RWPE2 (cell line): ENCODE measurements at regions not wholly inside any gene's neighbourhood (a gene's known extent, or its start where the extent isn't known, plus 50 kb on each side); places are given as distances from the start of the nearest gene placed in this dataset.

Source experiments
- ATAC-seq: fragments of 200-7000 bp; cut with Tn5 transposase; 3 replicates; pipeline ENCODE4 v1.9.1; 2021; ENCODE audit warnings: low read depth
- DNase-seq: peaks from one replicate; pipeline ENCODE4 v3.0.0-alpha.2; 2020; ENCODE audit warnings: low spot score
- H3K27ac ChIP-seq: fragments of 450-650 bp; 2 replicates; pipeline ENCODE4 v1.5.1; 2017; ENCODE audit warnings: mild to moderate bottlenecking; ENCODE audit not compliant: poor library complexity, severe bottlenecking
- H3K27me3 ChIP-seq: fragments of 250-450 bp; sonication (Bioruptor Pico); 2 replicates; pipeline ENCODE4 v1.5.1; 2021; ENCODE audit warnings: mild to moderate bottlenecking, moderate library complexity; ENCODE audit not compliant: insufficient read depth, poor library complexity, severe bottlenecking
- H3K36me3 ChIP-seq: fragments of 250-450 bp; sonication (Bioruptor Pico); 2 replicates; pipeline ENCODE4 v1.5.1; 2020; ENCODE audit warnings: low read depth, mild to moderate bottlenecking, moderate library complexity
- H3K4me1 ChIP-seq: fragments of 250-450 bp; sonication (Bioruptor Pico); 2 replicates; pipeline ENCODE4 v1.5.1; 2021; ENCODE audit warnings: mild to moderate bottlenecking, moderate library complexity; ENCODE audit not compliant: insufficient read depth, poor library complexity, severe bottlenecking
- H3K4me3 ChIP-seq: fragments of 250-450 bp; sonication (Bioruptor Pico); 2 replicates; pipeline ENCODE4 v1.5.1; 2021; ENCODE audit warnings: mild to moderate bottlenecking, moderate library complexity; ENCODE audit not compliant: severe bottlenecking
- H3K9me3 ChIP-seq: fragments of 250-450 bp; sonication (Bioruptor Pico); 2 replicates; pipeline ENCODE4 v1.5.1; 2021; ENCODE audit warnings: mild to moderate bottlenecking, moderate library complexity; ENCODE audit not compliant: severe bottlenecking
- TF ChIP-seq, protein P1 (sequence below): fragments of 450-650 bp; IDR thresholded peaks from one replicate; pipeline ENCODE4 v1.5.1; 2017; ENCODE audit warnings: mild to moderate bottlenecking, moderate library complexity; ENCODE audit not compliant: poor library complexity, severe bottlenecking

DNA sequence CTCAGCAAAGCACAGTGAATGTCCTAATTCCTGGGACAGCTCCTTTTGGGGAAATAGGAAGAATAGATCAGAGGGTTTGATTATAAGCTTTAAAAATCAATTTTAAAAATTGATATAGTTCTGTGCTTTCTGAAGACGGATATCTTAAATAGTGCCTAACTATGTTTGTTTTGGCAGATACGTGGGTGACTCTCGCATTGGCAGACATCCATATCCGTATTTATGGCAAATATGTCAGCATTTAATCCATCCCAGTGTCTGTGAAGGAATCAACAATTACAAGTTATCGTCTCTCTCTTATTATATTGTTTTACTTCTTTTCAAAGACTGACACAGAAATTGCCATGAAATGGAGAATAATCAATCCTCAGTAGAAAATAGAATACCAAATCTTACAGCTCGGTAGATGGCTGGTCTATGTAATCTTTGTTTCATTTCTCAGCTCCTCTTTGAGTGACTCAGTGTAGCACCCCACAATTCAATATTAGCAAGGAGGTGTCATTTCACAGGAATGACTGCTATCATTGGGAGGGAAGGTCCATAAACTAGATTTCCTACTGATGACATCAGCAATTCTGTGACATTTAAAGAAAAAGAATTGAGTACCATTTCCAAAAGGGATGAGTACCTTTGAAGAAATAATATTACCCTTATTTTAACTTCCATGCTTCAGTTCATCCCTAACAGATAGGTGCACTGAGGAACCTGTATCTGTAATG is 186.4 kb upstream of the NFE2L3 start:
- Histone ChIP-seq H3K9me3 (no peaks in the 10 kb centered on the region), H3K4me1 (peaks cover 13% of the 10 kb centered on the region), H3K27ac (peak overlapping the region; percentile 4), H3K27me3 (no peaks in the 10 kb centered on the region), H3K36me3 (no peaks in the 10 kb centered on the region), H3K4me3 (no peak overlapping the region)
- TF ChIP-seq, protein P1, sequence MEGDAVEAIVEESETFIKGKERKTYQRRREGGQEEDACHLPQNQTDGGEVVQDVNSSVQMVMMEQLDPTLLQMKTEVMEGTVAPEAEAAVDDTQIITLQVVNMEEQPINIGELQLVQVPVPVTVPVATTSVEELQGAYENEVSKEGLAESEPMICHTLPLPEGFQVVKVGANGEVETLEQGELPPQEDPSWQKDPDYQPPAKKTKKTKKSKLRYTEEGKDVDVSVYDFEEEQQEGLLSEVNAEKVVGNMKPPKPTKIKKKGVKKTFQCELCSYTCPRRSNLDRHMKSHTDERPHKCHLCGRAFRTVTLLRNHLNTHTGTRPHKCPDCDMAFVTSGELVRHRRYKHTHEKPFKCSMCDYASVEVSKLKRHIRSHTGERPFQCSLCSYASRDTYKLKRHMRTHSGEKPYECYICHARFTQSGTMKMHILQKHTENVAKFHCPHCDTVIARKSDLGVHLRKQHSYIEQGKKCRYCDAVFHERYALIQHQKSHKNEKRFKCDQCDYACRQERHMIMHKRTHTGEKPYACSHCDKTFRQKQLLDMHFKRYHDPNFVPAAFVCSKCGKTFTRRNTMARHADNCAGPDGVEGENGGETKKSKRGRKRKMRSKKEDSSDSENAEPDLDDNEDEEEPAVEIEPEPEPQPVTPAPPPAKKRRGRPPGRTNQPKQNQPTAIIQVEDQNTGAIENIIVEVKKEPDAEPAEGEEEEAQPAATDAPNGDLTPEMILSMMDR, result no peak
- DNase-seq (no peak), ATAC-seq (peak; percentile 80)

DNA sequence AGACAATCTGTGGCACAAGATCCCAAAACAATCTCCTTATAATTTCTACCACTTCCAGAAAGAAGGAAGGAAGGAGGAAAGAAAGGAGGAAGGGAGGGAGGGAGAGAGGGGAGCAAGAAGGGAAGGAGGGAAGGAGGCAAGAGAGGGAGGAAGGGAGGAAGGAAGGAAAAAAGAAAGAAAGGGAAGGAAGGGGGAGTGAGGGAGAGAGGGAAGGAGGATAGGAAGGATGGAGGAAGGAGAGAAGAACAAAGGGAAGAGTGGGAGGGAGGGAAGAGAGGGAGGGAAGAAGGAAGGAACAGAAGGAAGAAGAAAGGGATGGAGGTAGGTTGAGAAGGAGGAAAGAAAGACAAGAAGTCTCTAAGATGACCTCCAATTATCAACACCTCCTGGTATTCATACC is 185.5 kb upstream of the NFE2L3 start:
- H3K36me3 ChIP-seq, result no peaks in the 10 kb centered on the region
- ATAC-seq (no peak), DNase-seq (no peak)
- no peaks in the 10 kb centered on the region for H3K9me3 ChIP-seq
- H3K4me1 ChIP-seq, result peaks cover 13% of the 10 kb centered on the region
- no peaks in the 10 kb centered on the region for H3K27me3 ChIP-seq
- H3K4me3 ChIP-seq, result no peak overlapping the region
- TF ChIP-seq, protein P1, result no peak
- H3K27ac ChIP-seq, result no peak overlapping the region

DNA sequence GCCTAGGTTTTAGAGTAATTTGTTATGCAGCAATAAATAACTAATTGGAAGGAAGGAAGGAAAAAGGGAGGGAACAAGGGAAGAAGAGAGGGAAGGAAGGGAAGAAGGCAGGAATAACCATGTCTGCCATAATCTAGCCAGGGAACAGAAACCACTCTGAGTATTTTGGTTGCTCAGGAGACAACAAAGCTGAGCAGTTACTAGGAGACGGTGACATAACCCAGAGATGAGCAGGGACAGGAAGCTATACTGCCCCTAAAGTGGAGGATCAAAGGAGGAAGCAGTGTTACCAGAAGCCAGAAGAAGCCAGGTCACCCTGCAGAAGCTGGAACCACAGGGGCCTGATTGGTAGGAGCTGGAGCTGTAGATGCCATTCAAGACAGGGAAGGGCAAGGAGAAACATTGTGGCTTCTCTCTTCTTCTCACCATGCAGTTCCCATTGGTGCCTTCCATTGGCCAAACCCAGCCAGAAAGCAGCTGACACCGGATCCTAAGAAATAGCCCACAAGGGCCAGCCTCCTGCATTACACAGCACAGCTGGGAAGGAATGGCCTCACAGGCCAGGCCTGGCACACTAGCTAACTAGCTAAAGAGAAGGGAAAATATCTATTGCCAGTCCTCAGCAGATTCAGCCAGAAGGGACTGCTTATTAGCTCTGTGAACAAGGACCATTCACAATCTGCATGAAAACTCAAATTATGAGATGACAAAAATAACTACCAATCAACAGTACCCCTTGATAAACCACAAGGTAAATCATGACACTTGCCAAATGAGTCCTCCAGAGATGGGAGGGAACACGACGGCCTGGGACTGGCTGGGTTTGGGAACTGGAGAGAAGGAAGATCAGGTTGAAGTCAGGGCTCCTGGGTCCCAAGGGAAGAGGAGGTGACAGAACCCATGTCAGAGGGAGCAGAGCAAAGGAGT is 184.5 kb upstream of the NFE2L3 start:
- H3K4me3 ChIP-seq, result no peak overlapping the region
- H3K9me3 ChIP-seq, result no peaks in the 10 kb centered on the region
- H3K27me3 ChIP-seq, result no peaks in the 10 kb centered on the region
- H3K36me3 ChIP-seq, result no peaks in the 10 kb centered on the region
- DNase-seq, result no peak
- H3K4me1 ChIP-seq, result peaks cover 13% of the 10 kb centered on the region
- H3K27ac ChIP-seq, result no peak overlapping the region
- TF ChIP-seq, protein P1, result no peak
- no peak for ATAC-seq

DNA sequence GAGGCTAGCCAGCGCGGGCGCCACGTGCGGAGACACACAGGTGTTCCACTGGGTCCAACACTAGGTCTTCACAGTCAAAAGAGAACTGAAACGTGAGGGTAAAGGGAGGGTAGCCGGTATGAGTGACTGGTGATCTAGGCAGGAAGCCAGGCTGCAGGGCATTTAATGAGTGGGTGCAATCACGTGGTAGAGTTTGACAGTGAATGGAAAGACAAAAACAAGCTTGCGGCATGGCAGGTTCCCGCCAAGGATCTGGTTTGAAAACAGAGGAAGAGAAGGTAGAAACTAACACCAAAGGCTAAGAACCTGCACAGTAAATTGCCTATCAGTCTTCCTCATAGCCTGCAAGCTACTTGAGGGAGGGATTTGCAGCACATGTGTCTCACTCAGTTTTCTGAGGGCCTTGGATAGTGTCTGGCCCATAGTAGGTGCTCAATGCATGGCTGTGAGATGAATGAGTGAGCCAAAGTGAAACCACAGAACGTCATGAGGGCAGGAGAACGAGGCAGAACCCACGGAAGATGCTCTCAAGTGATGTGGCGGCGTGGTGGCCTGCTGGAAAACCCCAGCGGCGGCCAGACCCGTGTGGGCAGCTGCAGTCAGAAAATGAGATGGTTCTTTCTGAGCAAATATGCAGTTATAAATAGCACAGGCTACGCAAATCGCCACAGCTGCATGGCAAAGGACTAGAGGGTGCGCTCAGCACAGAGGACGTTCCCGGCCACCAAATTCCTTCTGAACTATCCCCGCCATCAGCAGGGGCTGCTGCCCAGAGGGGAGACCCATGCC is 183.6 kb upstream of the NFE2L3 start:
- H3K27me3 ChIP-seq, result no peaks in the 10 kb centered on the region
- no peak overlapping the region for H3K4me3 ChIP-seq
- peaks cover 13% of the 10 kb centered on the region for H3K4me1 ChIP-seq
- H3K9me3 ChIP-seq, result no peaks in the 10 kb centered on the region
- no peaks in the 10 kb centered on the region for H3K36me3 ChIP-seq
- TF ChIP-seq, protein P1, result no peak
- H3K27ac ChIP-seq, result no peak overlapping the region
- DNase-seq (no peak), ATAC-seq (no peak)
